Adrenal gland (tissue), 5 donors: ENCODE measurements at regions not wholly inside any gene's neighbourhood (a gene's known extent, or its start where the extent isn't known, plus 50 kb on each side); places are given as distances from the start of the nearest gene placed in this dataset.

Experiments
- POLR2A ChIP-seq, 2 donors: fragments of 450-650 bp; IDR thresholded peaks; one replicate each; pipeline ENCODE4 v1.6.1; 2017; ENCODE audit warnings: antibody characterized with exemption in 2 of 2, mild to moderate bottlenecking in 2 of 2, moderate library complexity in 1 of 2
- TF ChIP-seq, protein P1 (sequence below), 6 experiments: fragments of 450-650 bp in 4 of 6; fragments of 200-600 bp in 2 of 6; sonication (generic) in 1 of 6; IDR thresholded peaks; 1 replicate in 5 of 6; 2 replicates in 1 of 6; pipeline versions ENCODE4 v1.5.1 to v1.8.0; 2016 to 2021; ENCODE audit warnings: antibody characterized with exemption in 6 of 6, mild to moderate bottlenecking in 2 of 6, moderate library complexity in 1 of 6
- donor health status: DM: no; HTN: no; CAD: no.

DNA sequence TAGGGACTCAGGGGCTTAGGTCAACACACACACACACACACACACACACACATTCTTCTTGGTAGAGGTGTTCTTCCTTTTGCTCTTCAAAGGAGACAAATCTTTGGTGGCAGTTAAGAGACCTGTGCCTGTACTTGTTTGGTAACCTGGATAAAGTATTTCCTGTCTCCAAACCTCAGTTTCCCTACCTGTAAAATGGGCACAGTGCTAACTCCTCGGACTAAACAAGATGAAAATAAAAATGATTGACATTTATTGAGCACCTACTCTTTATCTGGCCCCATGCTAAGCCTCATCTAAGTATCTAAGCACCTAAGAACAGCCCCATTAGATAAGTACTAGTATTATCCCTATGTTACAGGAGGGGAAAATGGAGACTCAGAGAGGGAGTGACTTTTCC is 220.8 kb upstream of the MYL2 start:
- TF ChIP-seq, protein P1, sequence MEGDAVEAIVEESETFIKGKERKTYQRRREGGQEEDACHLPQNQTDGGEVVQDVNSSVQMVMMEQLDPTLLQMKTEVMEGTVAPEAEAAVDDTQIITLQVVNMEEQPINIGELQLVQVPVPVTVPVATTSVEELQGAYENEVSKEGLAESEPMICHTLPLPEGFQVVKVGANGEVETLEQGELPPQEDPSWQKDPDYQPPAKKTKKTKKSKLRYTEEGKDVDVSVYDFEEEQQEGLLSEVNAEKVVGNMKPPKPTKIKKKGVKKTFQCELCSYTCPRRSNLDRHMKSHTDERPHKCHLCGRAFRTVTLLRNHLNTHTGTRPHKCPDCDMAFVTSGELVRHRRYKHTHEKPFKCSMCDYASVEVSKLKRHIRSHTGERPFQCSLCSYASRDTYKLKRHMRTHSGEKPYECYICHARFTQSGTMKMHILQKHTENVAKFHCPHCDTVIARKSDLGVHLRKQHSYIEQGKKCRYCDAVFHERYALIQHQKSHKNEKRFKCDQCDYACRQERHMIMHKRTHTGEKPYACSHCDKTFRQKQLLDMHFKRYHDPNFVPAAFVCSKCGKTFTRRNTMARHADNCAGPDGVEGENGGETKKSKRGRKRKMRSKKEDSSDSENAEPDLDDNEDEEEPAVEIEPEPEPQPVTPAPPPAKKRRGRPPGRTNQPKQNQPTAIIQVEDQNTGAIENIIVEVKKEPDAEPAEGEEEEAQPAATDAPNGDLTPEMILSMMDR (IDR thresholded peaks at IDR 0.05), result no peak
- no peak for TF ChIP-seq POLR2A (IDR thresholded peaks at IDR 0.05)
